ENCODE measurements at regions not wholly inside any gene's neighbourhood (a gene's known extent, or its start where the extent isn't known, plus 50 kb on each side); places are given as distances from the start of the nearest gene placed in this dataset.

- TF ChIP-seq CTCF (IDR thresholded peaks at IDR 0.05; ENCODE audit: low read depth, low read length), result no peak
- H3K4me3 ChIP-seq (replicated peaks in 1 of 2; ENCODE audit: low read depth in 2 of 2, low read length in 2 of 2), result no peak overlapping the region
- DNase-seq (ENCODE audit: low read depth in 2 of 2), result no peak
Measured at GRCh38 chr10:128883231-128884032, 583.6 kb upstream of the MGMT start.

- DNase-seq (ENCODE audit: low read depth in 2 of 2), result no peak
- H3K4me3 ChIP-seq (replicated peaks in 1 of 2; ENCODE audit: low read depth in 2 of 2, low read length in 2 of 2), result no peak overlapping the region
- TF ChIP-seq CTCF (IDR thresholded peaks at IDR 0.05; ENCODE audit: low read depth, low read length), result no peak
Measured at GRCh38 chr10:128884033-128884425, 583.0 kb upstream of the MGMT start.

- TF ChIP-seq CTCF (IDR thresholded peaks at IDR 0.05; ENCODE audit: low read depth, low read length), result no peak
Measured at GRCh38 chr10:128884496-128885072, 582.5 kb upstream of the MGMT start.

GRCh38 chr10:128885573-128886555 is 581.2 kb upstream of the MGMT start:
- no peak for DNase-seq (ENCODE audit: low read depth in 2 of 2)
- TF ChIP-seq CTCF (IDR thresholded peaks at IDR 0.05; ENCODE audit: low read depth, low read length), result no peak
- no peak overlapping the region for H3K4me3 ChIP-seq (replicated peaks in 1 of 2; ENCODE audit: low read depth in 2 of 2, low read length in 2 of 2)

More at GRCh38 chr10:128884496-128885072, 582.5 kb upstream of the MGMT start:
- H3K4me3 ChIP-seq (replicated peaks in 1 of 2; ENCODE audit: low read depth in 2 of 2, low read length in 2 of 2), result no peak overlapping the region
- no peak for DNase-seq (ENCODE audit: low read depth in 2 of 2)

- no peak overlapping the region for H3K4me3 ChIP-seq (replicated peaks in 1 of 2; ENCODE audit: low read depth in 2 of 2, low read length in 2 of 2)
- no peak for DNase-seq (ENCODE audit: low read depth in 2 of 2)
- TF ChIP-seq CTCF (IDR thresholded peaks at IDR 0.05; ENCODE audit: low read depth, low read length), result no peak
Measured at GRCh38 chr10:128887856-128888255, 579.2 kb upstream of the MGMT start.

GRCh38 chr10:128892005-128892404 is 575.0 kb upstream of the MGMT start:
- TF ChIP-seq CTCF (IDR thresholded peaks at IDR 0.05; ENCODE audit: low read depth, low read length), result no peak
- no peak for DNase-seq (ENCODE audit: low read depth in 2 of 2)
- no peak overlapping the region for H3K4me3 ChIP-seq (replicated peaks in 1 of 2; ENCODE audit: low read depth in 2 of 2, low read length in 2 of 2)
